HG03342 (cell line): ENCODE measurements at regions not wholly inside any gene's neighbourhood (a gene's known extent, or its start where the extent isn't known, plus 50 kb on each side); places are given as distances from the start of the nearest gene placed in this dataset.
A peak's percentile ranks its signal among the peaks of the same experiment; 100 is the strongest.
"Not testable (repeated sequence)": the region's sequence is repeated elsewhere in the genome, so short reads cannot be mapped to it uniquely, and the experiment has no call there.

Experiments used
- ATAC-seq: cut with Tn5 transposase; IDR thresholded peaks from one replicate; pipeline ENCODE4 v1.9.1; 2021; ENCODE audit warnings: mild to moderate bottlenecking, moderate library complexity; ENCODE audit not compliant: unreplicated experiment

- ATAC-seq: no peak
Observed at GRCh38 chr16:52386694-52387093, 160.2 kb downstream of the TOX3 start.

- ATAC-seq: no peak
Observed at GRCh38 chr16:52384378-52384777, 162.6 kb downstream of the TOX3 start.

- no peak for ATAC-seq
Observed at GRCh38 chr16:52383640-52384292, 163.2 kb downstream of the TOX3 start.

- ATAC-seq: no peak
Observed at GRCh38 chr16:52383119-52383518, 163.8 kb downstream of the TOX3 start.

DNA sequence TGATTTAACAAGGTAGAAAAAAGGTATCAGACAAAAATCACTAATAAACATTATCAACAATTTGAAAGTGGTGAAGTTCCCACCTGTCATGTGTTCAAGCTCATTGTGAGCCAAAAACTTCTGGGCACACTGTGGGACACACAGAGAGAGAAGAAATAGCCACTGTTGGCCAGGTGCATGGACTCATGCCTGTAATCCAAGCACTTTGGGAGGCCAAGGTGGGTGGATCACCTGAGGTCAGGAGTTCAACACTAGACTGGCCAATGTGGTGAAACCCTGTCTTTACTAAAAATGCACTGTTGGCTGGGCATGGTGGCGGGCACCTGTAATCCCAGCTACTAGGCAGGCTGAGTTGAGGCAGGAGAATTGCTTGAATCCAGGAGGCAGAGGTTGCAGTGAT lies 167.4 kb downstream of the TOX3 start:
- no peak for ATAC-seq

DNA sequence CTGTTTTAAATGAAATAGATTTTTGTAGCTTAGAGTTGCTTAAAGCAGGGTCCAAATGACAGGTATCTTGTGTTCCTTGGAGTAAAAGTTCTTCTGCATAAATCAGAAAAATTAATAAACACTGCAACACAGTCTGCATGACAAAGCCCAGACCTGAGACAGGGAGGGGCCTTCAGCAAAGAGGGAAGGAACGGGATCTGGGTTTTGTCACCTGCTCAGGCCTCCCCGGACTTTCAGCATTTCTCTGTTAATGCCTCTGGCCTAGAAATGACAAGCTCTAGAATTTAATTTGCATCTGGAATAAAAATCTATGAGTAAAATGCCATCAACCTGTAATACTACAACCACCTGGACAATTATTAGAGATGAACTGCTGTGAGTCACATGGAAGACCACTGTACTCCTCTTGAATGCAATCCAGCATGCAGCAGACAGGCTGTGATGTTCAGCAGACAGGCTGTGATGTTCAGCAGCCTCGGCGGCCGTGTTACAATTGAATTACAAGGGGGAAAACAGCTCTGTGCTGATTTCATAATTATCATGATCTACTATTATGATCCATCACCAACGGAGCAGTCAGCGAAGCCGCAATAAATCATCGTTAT lies 170.2 kb downstream of the TOX3 start:
- no peak for ATAC-seq

- ATAC-seq: no peak
Observed at GRCh38 chr16:52372313-52372712, 174.6 kb downstream of the TOX3 start.

DNA sequence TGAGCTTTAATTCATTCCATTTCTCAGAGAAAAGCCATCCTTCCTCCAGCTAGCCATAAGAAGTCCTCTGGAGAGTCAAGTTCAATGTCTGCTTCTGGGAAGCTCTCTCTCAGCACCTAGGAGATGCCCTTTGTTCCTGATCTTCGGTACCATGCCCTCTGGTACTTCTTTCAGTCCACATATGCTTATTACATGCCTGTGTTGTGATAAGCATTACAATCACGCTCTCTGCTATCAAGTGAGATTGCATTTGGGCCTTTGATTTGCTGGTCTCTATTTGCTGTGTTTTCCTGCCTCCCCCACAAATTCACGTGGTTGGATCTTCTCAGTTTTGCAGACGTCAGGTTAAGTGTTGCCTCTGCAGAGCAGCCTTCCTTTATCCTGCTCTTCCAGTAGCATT lies 178.1 kb downstream of the TOX3 start:
- no peak for ATAC-seq

- ATAC-seq: no peak
Observed at GRCh38 chr16:52367821-52368220, 179.1 kb downstream of the TOX3 start.

- no peak for ATAC-seq
Observed at GRCh38 chr16:52366983-52367382, 180.0 kb downstream of the TOX3 start.

DNA sequence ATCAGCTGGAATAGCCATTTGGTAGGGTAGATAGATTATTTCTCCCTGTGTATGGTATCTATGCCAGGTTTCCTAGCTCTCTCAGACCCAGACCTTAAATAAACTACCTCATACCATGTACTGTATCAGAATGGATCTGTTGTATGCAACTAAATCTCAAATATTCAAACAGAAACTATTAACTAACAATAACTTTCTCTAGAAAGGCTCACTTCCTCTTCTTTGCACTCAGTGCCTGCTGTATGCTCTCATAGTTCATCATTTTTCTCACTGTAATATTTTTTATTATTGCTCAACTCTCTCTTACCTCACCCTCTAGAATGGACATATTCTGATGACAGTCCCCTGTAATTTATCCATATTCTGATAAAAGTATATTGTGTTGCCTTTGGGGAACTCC lies 182.4 kb downstream of the TOX3 start:
- peak; percentile 70 for ATAC-seq

- no peak for ATAC-seq
Observed at GRCh38 chr16:52363082-52363481, 183.9 kb downstream of the TOX3 start.

- no peak for ATAC-seq
Observed at GRCh38 chr16:52357711-52358110, 189.2 kb downstream of the TOX3 start.

DNA sequence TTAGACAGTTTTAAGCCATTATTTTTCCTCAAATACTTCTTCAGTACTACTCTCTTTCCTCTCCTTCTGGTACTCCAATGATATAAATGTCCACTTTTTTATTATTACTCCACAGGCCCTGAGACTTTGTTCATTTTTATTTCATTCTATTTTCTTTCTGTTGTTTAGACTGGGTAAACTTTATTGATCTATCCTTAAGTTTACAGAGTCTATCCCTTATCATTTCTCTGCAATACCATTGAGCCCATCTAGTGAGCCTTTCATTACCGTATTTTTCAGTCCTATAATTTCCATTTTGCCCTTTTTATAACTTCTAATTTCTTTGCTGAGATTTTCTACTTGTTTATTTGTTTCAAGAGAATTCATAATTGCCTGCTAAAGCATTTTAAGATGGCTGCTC lies 193.7 kb downstream of the TOX3 start:
- no peak for ATAC-seq

- no peak for ATAC-seq
Observed at GRCh38 chr16:52351451-52351850, 195.5 kb downstream of the TOX3 start.

DNA sequence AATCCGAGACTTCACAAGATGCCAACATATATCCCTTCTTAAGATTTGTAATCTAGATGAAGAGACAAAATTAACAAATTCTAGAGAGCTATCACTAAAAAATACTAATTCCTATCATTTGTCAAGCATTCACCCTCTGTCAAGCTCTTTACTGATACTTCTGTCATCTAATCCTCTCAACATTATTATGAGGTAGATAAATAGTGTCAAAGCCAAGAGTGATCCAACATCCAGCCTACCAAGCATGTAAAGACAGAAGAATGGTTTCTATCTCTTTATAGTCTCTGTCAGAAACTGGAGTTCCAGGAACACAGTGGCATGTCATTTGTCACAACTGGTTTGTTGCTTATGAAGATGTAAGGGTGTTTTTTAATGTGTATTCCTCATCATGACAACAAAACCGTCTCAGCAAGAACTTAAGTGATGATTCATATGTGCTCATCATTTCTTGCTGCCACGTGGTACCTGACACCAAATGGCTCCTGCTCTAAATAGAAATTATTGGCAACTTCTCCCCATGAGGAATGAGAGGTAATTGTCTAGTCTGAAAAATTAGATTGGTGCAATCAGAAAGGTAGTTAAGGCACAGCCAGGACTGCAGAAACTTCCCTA lies 196.8 kb downstream of the TOX3 start:
- no peak for ATAC-seq

GRCh38 chr16:52346709-52347108 lies 200.2 kb downstream of the TOX3 start:
- ATAC-seq: no peak

- ATAC-seq: not testable (repeated sequence)
Observed at GRCh38 chr16:52333673-52334072, 213.3 kb downstream of the TOX3 start.

GRCh38 chr16:52320930-52321439 lies 226.0 kb downstream of the TOX3 start:
- ATAC-seq: no peak

DNA sequence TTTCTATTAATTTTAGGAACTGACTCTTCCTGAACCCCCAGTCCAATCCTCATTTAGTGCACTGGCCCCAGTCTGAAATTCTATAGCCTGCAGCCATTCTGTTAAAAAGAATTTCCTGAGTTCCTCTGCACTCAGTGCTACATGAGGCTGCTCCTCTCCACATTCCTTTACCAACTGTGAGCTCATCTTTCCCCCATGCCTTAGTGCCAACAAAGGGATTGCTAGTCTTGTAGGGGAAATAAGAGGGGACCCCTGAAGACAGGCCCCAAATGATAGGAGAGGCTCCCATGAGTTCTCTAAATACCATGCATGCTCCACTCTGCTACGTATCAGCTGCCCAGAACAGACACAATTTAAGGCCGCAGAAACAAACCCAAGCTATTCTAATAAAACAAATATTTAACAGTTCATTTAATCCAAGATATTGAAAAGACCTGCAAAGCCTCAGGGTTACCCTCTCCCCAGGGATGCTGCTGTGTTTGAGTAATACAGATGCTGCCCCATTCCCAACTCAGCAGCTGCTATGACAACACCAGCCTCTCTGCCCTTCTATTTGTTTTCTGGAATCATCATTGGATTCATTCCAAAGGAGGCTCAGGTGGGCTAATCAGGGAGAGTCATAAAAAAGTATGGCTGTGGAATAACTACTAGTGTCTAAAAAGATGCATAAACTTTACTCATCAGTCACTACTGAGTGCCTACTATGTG lies 228.5 kb downstream of the TOX3 start:
- no peak for ATAC-seq

GRCh38 chr16:52316241-52316640 lies 230.7 kb downstream of the TOX3 start:
- no peak for ATAC-seq

DNA sequence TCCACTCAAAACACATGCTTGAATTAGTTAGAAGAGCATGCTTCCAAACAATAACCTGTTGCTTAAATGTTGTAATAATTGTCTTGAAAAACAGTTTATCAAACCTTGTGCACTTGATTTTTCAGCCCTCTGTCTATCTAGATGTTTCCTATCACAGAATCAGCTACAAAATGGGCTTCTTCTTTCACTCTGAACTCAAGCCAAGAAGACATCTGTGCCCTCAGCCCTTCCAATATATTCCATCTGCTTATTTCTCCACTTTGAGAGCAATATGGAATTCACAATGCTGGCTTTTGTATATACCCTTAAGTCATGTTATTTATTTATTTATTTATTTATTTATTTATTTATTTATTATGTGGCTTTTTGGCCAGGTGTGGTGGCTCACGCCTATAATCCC lies 234.2 kb downstream of the TOX3 start:
- ATAC-seq: no peak
